Naive B cell (primary cell): ENCODE measurements at regions not wholly inside any gene's neighbourhood (a gene's known extent, or its start where the extent isn't known, plus 50 kb on each side); places are given as distances from the start of the nearest gene placed in this dataset.

Experiments used
- ATAC-seq, 2 donors: fragments of 150-1000 bp; cut with Tn5 transposase; 2 replicates each; pipeline ENCODE4 v1.10.0; 2021; ENCODE audit warnings: low read depth in 2 of 2, mild to moderate bottlenecking in 2 of 2, moderate library complexity in 2 of 2
- DNase-seq: peaks from one replicate; pipeline ENCODE4 v3.0.0; 2022
- H3K27ac Mint-ChIP-seq, 6 donors: one replicate each; pipeline ENCODE4 v1.8.0; 2020 to 2022; ENCODE audit warnings: mild to moderate bottlenecking in 6 of 6, mixed read lengths in 6 of 6, moderate library complexity in 5 of 6, inconsistent platforms in 2 of 6
- H3K27me3 Mint-ChIP-seq, 3 donors: one replicate each; pipeline ENCODE4 v1.8.0; 2021 to 2022; ENCODE audit warnings: mixed read lengths in 3 of 3, mild to moderate bottlenecking in 1 of 3
- H3K36me3 Mint-ChIP-seq, 2 donors: one replicate each; pipeline ENCODE4 v1.8.0; 2020 to 2022; ENCODE audit warnings: mixed read lengths in 2 of 2, inconsistent platforms in 1 of 2, mild to moderate bottlenecking in 1 of 2
- H3K4me1 Mint-ChIP-seq, 3 donors: one replicate each; pipeline ENCODE4 v1.8.0; 2020 to 2022; ENCODE audit warnings: mixed read lengths in 3 of 3, inconsistent platforms in 1 of 3, mild to moderate bottlenecking in 1 of 3, moderate library complexity in 1 of 3
- H3K4me3 Mint-ChIP-seq, 8 donors: one replicate each; pipeline ENCODE4 v1.8.0; 2020 to 2022; ENCODE audit warnings: mild to moderate bottlenecking in 8 of 8, mixed read lengths in 8 of 8, moderate library complexity in 8 of 8, inconsistent platforms in 2 of 8
- H3K9me3 Mint-ChIP-seq, 7 donors: one replicate each; pipeline ENCODE4 v1.8.0; 2020 to 2022; ENCODE audit warnings: mixed read lengths in 7 of 7, mild to moderate bottlenecking in 5 of 7, inconsistent platforms in 2 of 7, moderate library complexity in 1 of 7

GRCh38 chr11:110777775-110778174, 65.5 kb upstream of the ARHGAP20 start:
- DNase-seq: peak; percentile 1
- H3K27ac Mint-ChIP-seq: peak overlapping the region in 5 of 6 donors; percentile 1 to 49 (median 6)
- peaks cover 0 to 5% of the 10 kb centered on the region in 2 donors for H3K36me3 Mint-ChIP-seq
- no peaks in the 10 kb centered on the region for H3K27me3 Mint-ChIP-seq
- H3K9me3 Mint-ChIP-seq: peaks cover 0 to 9% (median 3%) of the 10 kb centered on the region in 7 donors
- ATAC-seq: peak; percentile 41 to 49
- peaks cover 7 to 25% (median 16%) of the 10 kb centered on the region in 3 donors for H3K4me1 Mint-ChIP-seq
- H3K4me3 Mint-ChIP-seq: peak overlapping the region in 2 of 8 donors; percentile 7 to 53

GRCh38 chr11:110776081-110776480, 63.8 kb upstream of the ARHGAP20 start:
- Mint-ChIP-seq H3K9me3 (peaks cover 0 to 9% (median 3%) of the 10 kb centered on the region in 7 donors), H3K27ac (no peak overlapping the region), H3K36me3 (peaks cover 0 to 5% of the 10 kb centered on the region in 2 donors), H3K4me1 (peaks cover 7 to 25% (median 16%) of the 10 kb centered on the region in 3 donors), H3K4me3 (no peak overlapping the region), H3K27me3 (no peaks in the 10 kb centered on the region)
- DNase-seq (no peak), ATAC-seq (no peak)

DNA sequence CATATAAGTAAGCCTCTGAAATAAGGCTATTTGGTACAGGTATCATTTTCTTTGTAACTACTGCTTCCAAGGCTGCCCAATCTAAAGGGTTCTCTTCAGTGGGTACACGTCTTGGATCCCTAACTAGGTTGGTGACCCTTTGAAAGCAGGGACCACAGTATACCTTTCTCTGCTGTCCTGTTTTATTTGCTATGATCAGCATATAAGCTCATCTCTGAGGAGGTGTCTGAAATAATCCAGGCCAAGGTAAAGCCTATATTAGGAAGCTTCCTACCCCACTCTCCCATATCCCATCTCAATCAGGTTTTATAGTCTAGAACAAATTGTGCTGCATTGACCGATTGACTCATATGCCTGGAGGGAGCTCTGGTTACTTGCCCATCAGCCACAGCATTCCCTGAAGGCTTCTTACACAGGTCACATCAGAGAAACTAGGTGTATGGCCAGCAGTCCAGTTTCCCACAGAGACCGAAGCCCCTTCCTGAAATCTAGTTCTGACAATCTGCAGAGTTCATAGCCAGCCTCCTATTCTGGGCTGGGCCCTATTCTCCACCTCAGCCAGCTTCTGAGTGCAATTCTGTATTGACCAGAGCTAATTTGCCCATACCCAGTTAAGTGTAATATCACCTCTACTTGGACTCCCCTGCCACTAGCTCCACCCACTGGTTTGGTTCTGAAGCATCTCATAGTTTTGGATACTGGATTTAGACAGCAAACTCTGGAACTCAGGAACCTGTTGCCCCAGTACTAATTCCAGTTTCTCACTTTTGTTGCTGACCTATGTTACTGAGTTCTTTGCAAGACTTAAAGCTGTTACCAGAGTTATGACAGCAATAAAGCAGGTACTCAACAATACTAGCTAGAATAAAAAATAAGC, 62.1 kb upstream of the ARHGAP20 start:
- Mint-ChIP-seq H3K27me3 (no peaks in the 10 kb centered on the region), H3K4me3 (no peak overlapping the region), H3K4me1 (peaks cover 12 to 29% (median 21%) of the 10 kb centered on the region in 3 donors), H3K36me3 (peaks cover 0 to 5% of the 10 kb centered on the region in 2 donors), H3K9me3 (peaks cover 0 to 9% (median 4%) of the 10 kb centered on the region in 7 donors), H3K27ac (no peak overlapping the region)
- ATAC-seq: no peak
- DNase-seq: no peak

DNA sequence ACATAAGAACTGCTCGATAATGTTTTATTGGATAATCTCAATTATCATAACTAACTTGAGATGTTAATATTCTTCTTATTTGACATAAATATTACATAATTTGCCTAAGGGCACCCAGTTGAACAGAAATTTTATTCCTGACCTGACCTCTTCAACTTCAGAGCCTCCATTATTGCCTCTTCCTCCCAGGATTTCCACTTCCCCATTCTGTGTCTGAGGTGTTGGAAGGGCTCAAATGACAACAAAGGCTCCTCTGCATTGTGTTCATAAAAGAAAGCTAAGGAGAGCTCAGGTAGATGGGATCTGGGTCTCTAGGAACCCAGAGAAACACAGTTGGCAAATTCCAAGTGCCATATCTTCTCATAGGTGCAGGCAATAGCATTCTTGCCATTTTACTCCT, 61.2 kb upstream of the ARHGAP20 start:
- no peaks in the 10 kb centered on the region for H3K27me3 Mint-ChIP-seq
- H3K9me3 Mint-ChIP-seq: peaks cover 0 to 6% (median under 1%) of the 10 kb centered on the region in 7 donors
- DNase-seq (no peak), ATAC-seq (no peak)
- no peak overlapping the region for H3K4me3 Mint-ChIP-seq
- no peak overlapping the region for H3K27ac Mint-ChIP-seq
- peaks cover 0 to 2% of the 10 kb centered on the region in 2 donors for H3K36me3 Mint-ChIP-seq
- peaks cover 9 to 25% (median 19%) of the 10 kb centered on the region in 3 donors for H3K4me1 Mint-ChIP-seq

DNA sequence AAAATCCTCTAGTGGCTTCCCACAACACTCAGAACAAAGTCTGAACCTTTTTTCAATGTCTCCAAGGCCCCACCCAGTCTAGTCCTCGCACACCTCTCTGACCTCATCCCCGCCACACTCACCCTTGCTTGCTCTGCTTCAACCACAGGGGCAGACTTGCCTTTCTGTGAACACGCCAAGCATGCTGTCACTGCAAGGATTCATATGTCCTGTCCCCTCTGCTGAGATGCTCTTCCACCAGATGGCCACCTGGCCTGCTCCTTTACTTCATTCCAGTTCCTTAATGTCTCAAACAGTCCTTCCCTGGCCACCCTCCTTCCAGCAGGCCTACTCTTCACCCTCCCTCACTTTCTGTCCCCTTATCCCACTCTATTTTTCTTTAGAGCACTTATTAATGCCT, 60.6 kb upstream of the ARHGAP20 start:
- ATAC-seq: no peak
- Mint-ChIP-seq H3K4me1 (peaks cover 7 to 19% (median 13%) of the 10 kb centered on the region in 3 donors), H3K36me3 (peaks cover 0 to under 1% of the 10 kb centered on the region in 2 donors), H3K9me3 (peaks cover 0 to 6% (median 0%) of the 10 kb centered on the region in 7 donors), H3K27ac (no peak overlapping the region), H3K4me3 (no peak overlapping the region), H3K27me3 (peaks cover 0 to 4% (median 0%) of the 10 kb centered on the region in 3 donors)
- DNase-seq: no peak

- peaks cover 6 to 8% (median 7%) of the 10 kb centered on the region in 3 donors for H3K27me3 Mint-ChIP-seq
- peaks cover 0 to 3% (median 0%) of the 10 kb centered on the region in 7 donors for H3K9me3 Mint-ChIP-seq
- ATAC-seq (no peak), DNase-seq (no peak)
- H3K4me1 Mint-ChIP-seq: peaks cover 4 to 7% (median 4%) of the 10 kb centered on the region in 3 donors
- H3K27ac Mint-ChIP-seq: no peak overlapping the region
- H3K4me3 Mint-ChIP-seq: no peak overlapping the region
- peaks cover 0 to 5% of the 10 kb centered on the region in 2 donors for H3K36me3 Mint-ChIP-seq
Observed at GRCh38 chr11:110766316-110766715, 54.1 kb upstream of the ARHGAP20 start.

GRCh38 chr11:110764485-110764884, 52.2 kb upstream of the ARHGAP20 start:
- Mint-ChIP-seq H3K36me3 (peaks cover 0 to 5% of the 10 kb centered on the region in 2 donors), H3K27me3 (peaks cover 6 to 8% (median 7%) of the 10 kb centered on the region in 3 donors), H3K9me3 (peaks cover 0 to 2% (median 0%) of the 10 kb centered on the region in 7 donors), H3K27ac (no peak overlapping the region), H3K4me3 (no peak overlapping the region), H3K4me1 (peaks cover 0 to 3% (median 1%) of the 10 kb centered on the region in 3 donors)
- DNase-seq: no peak
- ATAC-seq: no peak

DNA sequence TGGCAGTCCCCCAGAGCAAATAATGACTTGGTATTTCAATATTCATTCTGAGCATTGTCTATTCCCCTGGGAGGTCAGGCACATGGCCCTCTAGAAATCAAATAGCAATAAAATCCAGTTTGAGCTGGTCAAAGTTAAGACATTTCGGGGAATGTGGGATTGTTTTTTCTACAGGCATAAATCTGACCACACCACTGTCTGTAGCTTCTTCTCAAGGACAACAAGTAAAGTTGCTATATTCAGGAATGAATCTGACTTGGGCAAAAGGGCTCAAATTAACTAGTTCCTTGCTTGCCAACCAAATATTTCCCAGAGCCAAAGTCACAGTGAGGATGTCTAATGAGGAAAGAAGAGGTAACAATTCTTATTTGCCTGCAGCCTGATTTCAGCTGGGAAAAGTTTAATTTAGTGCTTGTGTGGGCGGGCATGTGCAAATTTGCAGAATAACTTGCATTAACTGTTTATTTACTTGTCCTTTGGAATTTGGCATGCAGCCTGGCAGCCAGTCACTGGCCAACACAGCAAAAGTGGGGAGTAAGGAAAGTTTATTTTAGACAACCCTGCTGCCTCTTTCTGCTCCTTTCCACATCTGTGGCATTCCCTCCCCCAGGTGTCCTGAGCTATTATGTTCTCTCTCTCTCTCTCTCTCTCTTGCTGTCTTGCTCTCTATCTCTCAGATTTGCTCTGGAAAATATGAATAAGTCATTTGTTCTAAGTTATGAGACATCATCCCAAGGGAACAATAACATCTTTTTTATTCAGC, 51.2 kb upstream of the ARHGAP20 start:
- Mint-ChIP-seq H3K36me3 (peaks cover 0 to 5% of the 10 kb centered on the region in 2 donors), H3K27ac (peak overlapping the region in 1 of 6 donors; percentile 21), H3K27me3 (peaks cover 6 to 8% (median 7%) of the 10 kb centered on the region in 3 donors), H3K9me3 (peaks cover 0 to 2% (median 0%) of the 10 kb centered on the region in 7 donors), H3K4me3 (no peak overlapping the region), H3K4me1 (no peaks in the 10 kb centered on the region)
- no peak for ATAC-seq
- DNase-seq: no peak

- Mint-ChIP-seq H3K9me3 (peaks cover 0 to 2% (median 0%) of the 10 kb centered on the region in 7 donors), H3K4me3 (no peak overlapping the region), H3K27me3 (peaks cover 6 to 8% (median 6%) of the 10 kb centered on the region in 3 donors), H3K36me3 (peaks cover 0 to 1% of the 10 kb centered on the region in 2 donors), H3K4me1 (no peaks in the 10 kb centered on the region), H3K27ac (no peak overlapping the region)
- DNase-seq (no peak), ATAC-seq (no peak)
Observed at GRCh38 chr11:110762590-110762989, 50.4 kb upstream of the ARHGAP20 start.
